ENCODE measurements at regions not wholly inside any gene's neighbourhood (a gene's known extent, or its start where the extent isn't known, plus 50 kb on each side); places are given as distances from the start of the nearest gene placed in this dataset.

- no peak for DNase-seq (ENCODE audit: low read depth)
Observed at GRCh38 chr15:70491641-70492040, 271.7 kb downstream of the UACA start.

DNA sequence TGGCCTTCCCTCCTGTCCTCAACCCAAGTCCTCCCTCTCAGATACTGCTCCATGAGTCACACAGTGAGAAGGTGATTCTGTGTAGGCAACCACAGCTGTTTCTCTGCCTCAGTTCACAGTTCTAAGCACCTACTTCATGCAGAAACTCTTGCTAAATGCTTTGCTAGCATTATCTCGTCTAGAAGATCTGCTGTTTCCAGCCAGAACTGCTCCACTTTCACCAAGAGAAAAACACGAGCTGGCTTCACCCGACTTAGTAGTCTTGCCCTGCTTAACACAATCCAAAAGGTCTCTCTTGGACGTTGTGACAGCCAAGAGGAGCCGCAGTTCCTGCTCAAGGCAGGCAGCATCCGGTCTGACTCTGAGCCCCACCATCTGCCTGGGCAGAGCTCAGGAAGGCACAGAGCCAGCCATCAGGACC lies 272.1 kb downstream of the UACA start:
- peak; percentile 34 for DNase-seq (ENCODE audit: low read depth)

- DNase-seq (ENCODE audit: low read depth) = no peak
Observed at GRCh38 chr15:70490838-70491155, 272.6 kb downstream of the UACA start.

DNA sequence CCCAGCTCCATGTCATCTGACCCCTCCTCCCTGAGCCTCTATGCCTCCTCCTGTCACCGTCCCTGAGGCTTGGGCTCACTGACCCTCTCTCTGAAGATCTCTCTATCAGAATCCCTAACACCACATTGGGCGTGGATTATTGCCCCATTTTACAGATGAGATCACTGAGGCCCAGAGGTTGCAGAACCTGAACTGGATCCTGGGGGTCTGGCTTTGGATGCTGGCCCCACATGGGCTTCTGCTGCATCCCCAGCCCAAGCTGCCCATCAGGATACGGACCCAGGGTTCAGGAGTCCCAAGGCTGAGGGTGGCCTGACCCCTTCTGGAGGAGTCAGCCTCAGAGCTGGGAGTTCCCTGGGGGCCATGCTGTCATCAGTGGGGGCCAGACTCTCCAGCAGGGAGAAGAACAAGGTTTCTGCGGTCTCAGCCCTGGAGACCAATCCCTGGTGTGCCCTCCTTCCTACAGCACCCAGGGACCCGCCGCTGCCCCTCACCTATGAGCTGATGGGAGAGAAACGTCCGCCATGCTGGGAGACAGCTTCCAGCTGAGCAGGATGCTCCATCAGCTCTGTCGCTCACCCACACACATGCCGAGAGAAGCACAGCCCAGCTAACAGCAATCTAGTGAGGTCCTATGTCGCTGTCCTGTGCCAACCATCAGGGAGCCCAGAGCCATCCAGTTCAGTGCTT lies 273.1 kb downstream of the UACA start:
- DNase-seq (ENCODE audit: low read depth) = no peak

DNA sequence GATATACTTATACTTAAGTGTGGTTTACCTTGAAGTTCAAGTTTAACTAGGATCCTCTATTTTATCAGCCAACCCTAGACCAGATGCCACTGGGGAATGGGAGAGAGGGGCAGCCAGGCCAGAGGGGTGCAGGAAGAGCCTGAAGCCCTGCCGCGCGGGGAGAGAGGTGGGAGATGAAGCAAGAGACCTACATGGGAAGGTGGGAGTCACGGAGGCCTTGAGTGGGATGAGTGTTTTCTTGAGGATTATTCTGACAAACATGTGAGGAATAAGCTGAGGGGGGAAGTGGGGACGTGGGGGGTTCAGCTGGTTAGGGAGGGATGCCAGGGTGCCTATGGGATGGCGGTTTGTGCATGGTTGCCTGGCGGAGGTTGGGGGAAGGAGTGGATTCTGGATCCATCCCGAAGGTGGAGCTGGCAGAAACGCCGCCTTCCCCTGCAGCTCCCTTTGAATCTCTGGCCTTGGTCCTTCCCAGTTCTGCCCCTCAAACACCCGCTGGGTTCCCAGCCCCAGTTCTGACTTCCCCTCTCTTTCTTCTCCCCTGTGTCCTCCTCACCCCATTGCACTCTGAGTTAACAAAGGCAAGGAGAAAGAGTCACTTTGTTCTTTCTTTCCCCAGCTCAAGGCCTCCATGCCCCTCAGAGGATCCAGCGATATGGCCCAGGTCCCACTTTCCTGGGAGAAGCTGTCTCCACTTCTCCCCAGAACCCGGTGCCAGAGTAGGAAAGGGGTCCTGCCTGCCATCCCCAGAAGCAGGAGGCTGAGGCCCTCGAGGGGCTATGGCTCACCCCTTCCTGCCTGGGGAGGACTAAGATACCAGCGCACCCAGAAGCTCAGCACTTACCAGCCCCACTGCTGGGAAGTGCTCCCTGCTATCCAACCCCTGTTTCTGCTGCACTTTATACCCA lies 274.2 kb downstream of the UACA start:
- no peak for DNase-seq (ENCODE audit: low read depth)

DNA sequence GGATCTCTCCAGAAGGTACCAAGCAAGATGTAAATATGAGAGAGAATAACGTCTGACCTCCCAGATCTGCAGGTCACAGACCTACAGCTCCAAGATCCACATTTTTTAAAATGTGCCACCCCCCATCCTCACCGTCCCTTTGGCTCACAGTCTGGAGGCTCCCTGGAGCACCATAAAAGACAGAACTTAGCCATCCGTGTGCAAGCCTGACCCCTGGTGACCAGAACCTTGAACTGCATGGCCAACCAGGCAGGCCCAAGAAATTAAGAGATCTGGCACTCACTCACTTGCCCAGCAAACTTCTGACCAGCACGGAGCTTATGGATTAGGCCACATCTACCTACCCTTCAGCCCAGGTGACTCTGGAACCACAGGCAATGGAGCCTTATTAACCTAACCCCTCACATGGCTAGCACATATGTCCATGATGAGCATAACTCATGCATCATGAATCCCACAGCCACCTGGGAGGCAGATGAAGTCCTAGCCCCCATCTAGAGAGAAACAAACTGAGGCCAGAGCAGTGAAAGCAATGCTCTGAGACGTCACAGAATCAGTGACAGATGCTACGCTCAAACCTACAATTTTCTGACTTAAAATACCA lies 275.3 kb downstream of the UACA start:
- DNase-seq (ENCODE audit: low read depth) = peak; percentile 65

GRCh38 chr15:70487387-70487740 lies 276.0 kb downstream of the UACA start:
- no peak for DNase-seq (ENCODE audit: low read depth)

DNA sequence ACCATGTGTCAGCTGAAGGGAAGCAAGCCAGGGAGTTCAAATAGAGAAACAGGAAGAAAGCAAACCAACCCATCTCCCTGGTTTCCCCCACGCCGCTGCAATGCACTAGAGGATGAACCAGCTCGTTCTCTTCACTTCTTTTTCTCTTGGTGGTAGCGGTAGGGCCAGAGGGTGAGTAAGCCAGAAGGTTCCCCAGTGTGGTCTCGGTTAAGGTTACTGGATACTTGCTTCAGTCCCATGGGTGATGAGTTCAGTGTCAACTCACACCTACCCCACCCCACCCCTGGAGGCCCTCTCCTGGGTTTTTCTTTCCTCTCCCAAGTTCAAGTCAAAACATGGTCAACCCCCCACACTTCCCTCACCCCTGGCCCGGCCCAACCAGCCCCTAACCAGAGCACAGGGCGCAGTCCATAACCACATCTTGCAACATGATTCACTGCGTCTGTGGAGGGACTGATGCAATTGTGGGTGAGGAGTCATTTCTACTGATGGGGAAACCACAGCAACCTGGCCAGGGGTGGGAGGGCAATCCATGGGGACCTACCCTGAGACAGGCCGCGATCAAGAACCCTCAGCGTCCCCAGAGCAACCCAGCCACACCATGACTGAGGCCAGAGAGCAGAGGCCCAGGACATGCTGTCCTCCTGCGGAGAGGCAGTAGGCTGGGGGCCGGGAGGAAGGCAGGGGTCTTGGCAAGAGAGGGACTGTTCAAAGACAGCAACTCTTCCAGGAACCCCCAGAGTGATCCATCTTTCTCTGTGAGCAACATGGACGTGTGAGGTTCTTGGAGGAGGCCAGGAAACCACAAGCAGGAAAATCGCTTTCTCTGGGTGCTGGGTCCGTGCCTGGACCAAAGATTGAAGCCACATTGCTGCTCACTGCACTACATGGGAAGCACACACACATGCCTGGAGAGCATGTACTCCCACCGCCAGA lies 276.6 kb downstream of the UACA start:
- peak; percentile 94 for DNase-seq (ENCODE audit: low read depth)

- no peak for DNase-seq (ENCODE audit: low read depth)
Observed at GRCh38 chr15:70486012-70486411, 277.3 kb downstream of the UACA start.

GRCh38 chr15:70484993-70485392 lies 278.4 kb downstream of the UACA start:
- DNase-seq (ENCODE audit: low read depth) = no peak

GRCh38 chr15:70483513-70483912 lies 279.8 kb downstream of the UACA start:
- no peak for DNase-seq (ENCODE audit: low read depth)

- peak; percentile 63 for DNase-seq (ENCODE audit: low read depth)
Observed at GRCh38 chr15:70480196-70480856, 283.0 kb downstream of the UACA start.

DNA sequence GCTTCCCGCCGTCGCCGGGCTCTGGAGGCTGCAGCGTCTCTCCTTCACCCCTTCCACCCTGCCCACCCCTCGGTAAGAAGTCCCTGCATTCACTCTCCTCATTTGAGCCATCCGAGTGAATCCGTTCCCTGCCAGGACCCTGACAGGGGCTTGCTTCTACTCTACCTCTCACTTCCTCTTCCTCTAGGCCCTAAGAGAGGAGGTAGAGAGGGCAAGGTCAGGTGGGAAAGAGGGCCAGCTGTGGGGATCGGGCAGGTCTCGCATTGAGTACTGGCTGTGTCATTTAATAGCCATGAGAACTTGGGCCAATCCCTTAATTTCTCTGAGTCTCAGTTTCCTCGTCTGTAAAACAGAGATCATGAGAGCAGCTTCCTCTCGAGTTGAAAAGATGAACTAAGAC lies 283.6 kb downstream of the UACA start:
- DNase-seq (ENCODE audit: low read depth) = no peak

DNA sequence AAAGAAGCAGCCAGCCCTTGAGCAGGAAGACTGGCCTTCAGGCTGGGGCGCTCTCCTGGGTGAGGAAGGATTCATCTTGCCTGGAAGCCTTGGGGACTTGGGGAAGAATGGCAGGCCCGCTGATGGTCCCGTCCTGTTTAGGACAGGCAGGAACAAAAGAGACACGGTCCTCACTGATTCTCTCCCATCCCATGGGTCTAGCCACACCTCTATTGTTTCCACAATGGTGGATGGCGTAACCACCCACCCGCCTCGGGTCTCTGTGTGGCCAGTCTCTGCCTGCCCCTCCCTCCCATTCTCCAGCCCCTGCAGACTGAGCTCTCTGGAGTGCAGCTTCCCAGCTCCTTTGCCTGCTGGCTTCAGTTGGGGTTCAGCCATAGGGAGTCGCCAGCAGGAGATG lies 284.3 kb downstream of the UACA start:
- DNase-seq (ENCODE audit: low read depth) = no peak

GRCh38 chr15:70478251-70478990 lies 284.9 kb downstream of the UACA start:
- DNase-seq (ENCODE audit: low read depth) = no peak

DNA sequence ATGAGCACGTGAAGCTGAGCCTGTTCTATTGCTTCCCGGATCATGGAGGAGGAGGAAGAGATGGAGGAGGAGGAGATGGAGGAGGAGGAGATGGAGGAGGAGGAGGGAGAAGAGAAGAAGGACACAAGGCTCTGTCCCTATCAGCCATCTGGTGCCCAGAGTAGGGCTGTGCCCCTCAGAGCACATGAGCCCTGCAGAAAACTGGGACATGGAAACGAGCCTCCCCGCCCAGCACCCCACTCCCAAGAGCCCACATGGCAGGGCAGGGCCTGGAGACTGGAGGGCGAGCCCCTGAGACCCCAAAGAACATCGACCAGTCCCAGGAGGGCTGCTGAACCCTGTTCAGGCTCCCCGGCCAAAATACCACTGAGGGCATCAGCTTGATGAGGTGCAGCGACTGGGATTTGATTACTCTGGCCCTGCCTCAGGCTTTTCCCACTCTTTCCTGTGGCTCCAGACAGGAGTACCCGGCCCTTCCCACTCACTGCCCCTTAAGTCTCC lies 285.6 kb downstream of the UACA start:
- no peak for DNase-seq (ENCODE audit: low read depth)

- no peak for DNase-seq (ENCODE audit: low read depth)
Observed at GRCh38 chr15:70476441-70476840, 286.9 kb downstream of the UACA start.

DNA sequence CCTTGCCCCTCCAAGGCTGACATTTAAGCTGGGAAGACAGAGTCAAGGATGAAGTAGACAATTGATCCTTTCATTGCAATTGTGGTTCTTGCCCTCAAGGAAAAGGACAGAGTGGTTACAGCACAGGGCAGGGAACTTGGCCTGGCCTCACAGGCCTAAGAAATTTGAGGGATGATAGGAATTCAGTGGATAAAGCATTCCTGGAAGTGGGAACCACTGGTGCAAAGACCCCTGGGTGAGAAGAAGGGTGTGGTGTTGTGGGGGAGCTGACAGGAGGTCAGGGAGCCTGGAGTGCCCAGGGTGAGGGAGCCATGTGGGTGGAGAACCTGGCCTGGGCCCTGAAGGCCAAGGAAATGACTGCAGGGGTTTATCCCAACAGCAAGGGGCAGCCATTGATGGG lies 287.4 kb downstream of the UACA start:
- peak; percentile 46 for DNase-seq (ENCODE audit: low read depth)

DNA sequence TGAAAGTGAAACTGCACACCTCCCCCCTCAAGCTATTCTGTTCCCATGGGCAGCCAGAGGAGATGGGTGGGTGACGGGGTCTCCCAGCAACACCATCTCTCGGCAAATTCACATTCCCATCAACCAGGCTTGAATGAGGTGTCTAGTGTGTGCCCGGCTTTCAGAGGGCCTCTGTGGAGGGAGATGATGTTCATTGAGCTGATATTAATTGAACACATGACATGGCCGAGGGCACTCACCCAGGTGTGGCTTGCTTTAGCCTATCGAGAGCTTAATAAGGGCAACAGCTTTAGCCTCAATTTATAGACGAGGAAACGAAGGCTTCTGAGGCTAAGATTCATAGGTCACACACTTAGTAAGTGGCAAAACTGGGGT lies 288.0 kb downstream of the UACA start:
- DNase-seq (ENCODE audit: low read depth) = no peak

Measured in M059J (cell line).